ENCODE measurements at regions not wholly inside any gene's neighbourhood (a gene's known extent, or its start where the extent isn't known, plus 50 kb on each side); places are given as distances from the start of the nearest gene placed in this dataset.

DNA sequence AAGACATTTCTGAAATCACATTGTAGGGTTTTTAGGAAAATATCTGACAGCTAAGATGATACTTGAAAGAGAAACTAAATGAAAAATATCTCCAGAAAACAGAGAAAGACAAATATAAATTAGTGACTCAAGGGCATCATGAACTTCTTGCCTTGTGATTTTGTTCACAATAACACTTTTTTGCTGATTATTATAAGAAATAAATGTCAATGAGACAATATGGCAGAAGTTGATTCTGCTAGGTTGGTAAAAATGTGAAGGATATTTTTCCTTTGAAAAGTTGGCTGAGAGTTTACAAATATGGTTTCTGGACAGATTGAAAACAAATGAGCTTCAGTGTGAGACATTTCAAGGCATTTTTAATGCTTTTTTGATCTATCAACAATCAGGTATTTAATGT lies 1631.2 kb upstream of the ACVR2A start:
- TF ChIP-seq, protein P1, sequence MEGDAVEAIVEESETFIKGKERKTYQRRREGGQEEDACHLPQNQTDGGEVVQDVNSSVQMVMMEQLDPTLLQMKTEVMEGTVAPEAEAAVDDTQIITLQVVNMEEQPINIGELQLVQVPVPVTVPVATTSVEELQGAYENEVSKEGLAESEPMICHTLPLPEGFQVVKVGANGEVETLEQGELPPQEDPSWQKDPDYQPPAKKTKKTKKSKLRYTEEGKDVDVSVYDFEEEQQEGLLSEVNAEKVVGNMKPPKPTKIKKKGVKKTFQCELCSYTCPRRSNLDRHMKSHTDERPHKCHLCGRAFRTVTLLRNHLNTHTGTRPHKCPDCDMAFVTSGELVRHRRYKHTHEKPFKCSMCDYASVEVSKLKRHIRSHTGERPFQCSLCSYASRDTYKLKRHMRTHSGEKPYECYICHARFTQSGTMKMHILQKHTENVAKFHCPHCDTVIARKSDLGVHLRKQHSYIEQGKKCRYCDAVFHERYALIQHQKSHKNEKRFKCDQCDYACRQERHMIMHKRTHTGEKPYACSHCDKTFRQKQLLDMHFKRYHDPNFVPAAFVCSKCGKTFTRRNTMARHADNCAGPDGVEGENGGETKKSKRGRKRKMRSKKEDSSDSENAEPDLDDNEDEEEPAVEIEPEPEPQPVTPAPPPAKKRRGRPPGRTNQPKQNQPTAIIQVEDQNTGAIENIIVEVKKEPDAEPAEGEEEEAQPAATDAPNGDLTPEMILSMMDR (IDR thresholded peaks at IDR 0.05; ENCODE audit: insufficient read depth, low read length) = no peak
- TF ChIP-seq SPI1 (IDR thresholded peaks at IDR 0.05; ENCODE audit: borderline replicate concordance, low read depth) = no peak
- no peak for TF ChIP-seq REST (IDR thresholded peaks at IDR 0.05; ENCODE audit: insufficient replicate concordance, low read depth)
- TF ChIP-seq GABPA (IDR thresholded peaks at IDR 0.05; ENCODE audit: low read depth) = no peak
- TF ChIP-seq POLR2AphosphoS5 (IDR thresholded peaks at IDR 0.05; ENCODE audit: low read depth) = no peak
- DNase-seq (ENCODE audit: low read depth in 1 of 2, low spot score in 1 of 2) = no peak
- H3K27me3 ChIP-seq (ENCODE audit: insufficient read depth, poor library complexity, severe bottlenecking) = no peaks in the 10 kb centered on the region
- H3K27ac ChIP-seq (replicated peaks) = no peak overlapping the region
- H3K4me3 ChIP-seq (replicated peaks; ENCODE audit: insufficient read depth, low read length) = no peak overlapping the region

GRCh38 chr2:146212602-146213001 lies 1632.2 kb upstream of the ACVR2A start:
- Histone ChIP-seq H3K4me3 (replicated peaks; ENCODE audit: insufficient read depth, low read length) (no peak overlapping the region), H3K27me3 (ENCODE audit: insufficient read depth, poor library complexity, severe bottlenecking) (no peaks in the 10 kb centered on the region), H3K27ac (replicated peaks) (no peak overlapping the region)
- no peak for DNase-seq (ENCODE audit: low read depth in 1 of 2, low spot score in 1 of 2)
- no peak for TF ChIP-seq REST (IDR thresholded peaks at IDR 0.05; ENCODE audit: insufficient replicate concordance, low read depth)
- TF ChIP-seq SPI1 (IDR thresholded peaks at IDR 0.05; ENCODE audit: borderline replicate concordance, low read depth) = no peak
- TF ChIP-seq GABPA (IDR thresholded peaks at IDR 0.05; ENCODE audit: low read depth) = no peak
- TF ChIP-seq, protein P1 (IDR thresholded peaks at IDR 0.05; ENCODE audit: insufficient read depth, low read length) = no peak
- no peak for TF ChIP-seq POLR2AphosphoS5 (IDR thresholded peaks at IDR 0.05; ENCODE audit: low read depth)

DNA sequence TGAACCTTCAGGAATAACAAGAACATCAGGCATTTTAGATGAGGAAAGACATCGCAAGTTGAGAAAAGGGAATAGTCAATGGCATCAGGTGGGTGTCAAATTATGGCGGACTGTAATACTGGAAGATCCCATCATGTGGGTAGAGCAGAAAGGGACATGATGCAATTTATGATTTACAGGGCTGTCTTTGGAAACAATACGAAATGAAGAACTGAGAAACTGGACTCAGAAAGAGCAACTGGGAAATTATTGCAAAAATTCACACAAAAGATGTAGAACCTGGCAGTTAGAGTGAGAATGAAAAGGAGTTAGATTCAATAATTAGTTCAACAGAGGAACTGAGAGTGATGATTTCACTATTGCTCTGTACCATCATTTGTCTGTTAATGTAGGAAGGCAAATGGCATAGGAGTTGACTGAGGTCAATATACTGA lies 1635.0 kb upstream of the ACVR2A start:
- DNase-seq (ENCODE audit: low read depth in 1 of 2, low spot score in 1 of 2) = no peak
- Histone ChIP-seq H3K4me3 (replicated peaks; ENCODE audit: insufficient read depth, low read length) (no peak overlapping the region), H3K27ac (replicated peaks) (no peak overlapping the region), H3K27me3 (ENCODE audit: insufficient read depth, poor library complexity, severe bottlenecking) (no peaks in the 10 kb centered on the region)
- TF ChIP-seq, protein P1 (IDR thresholded peaks at IDR 0.05; ENCODE audit: insufficient read depth, low read length) = no peak
- TF ChIP-seq REST (IDR thresholded peaks at IDR 0.05; ENCODE audit: insufficient replicate concordance, low read depth) = no peak
- TF ChIP-seq SPI1 (IDR thresholded peaks at IDR 0.05; ENCODE audit: borderline replicate concordance, low read depth) = no peak
- TF ChIP-seq POLR2AphosphoS5 (IDR thresholded peaks at IDR 0.05; ENCODE audit: low read depth) = no peak
- TF ChIP-seq GABPA (IDR thresholded peaks at IDR 0.05; ENCODE audit: low read depth) = no peak

All from HL-60 (cell line).